Effector memory CD8-positive, alpha-beta T cell (primary cell): ENCODE measurements at regions not wholly inside any gene's neighbourhood (a gene's known extent, or its start where the extent isn't known, plus 50 kb on each side); places are given as distances from the start of the nearest gene placed in this dataset.

Experiments
- ATAC-seq: fragments of 150-1000 bp; cut with Tn5 transposase; replicated peaks from 2 replicates; pipeline ENCODE4 v1.10.0; 2021; ENCODE audit warnings: mild to moderate bottlenecking, moderate library complexity
- DNase-seq, 3 experiments: peaks; one replicate each; pipeline ENCODE4 v3.0.0; 2021
- H3K27ac Mint-ChIP-seq, 2 donors: one replicate each; pipeline ENCODE4 v1.8.0; 2022; ENCODE audit warnings: mild to moderate bottlenecking in 2 of 2, mixed read lengths in 2 of 2, moderate library complexity in 2 of 2
- H3K27me3 Mint-ChIP-seq, 2 donors: one replicate each; pipeline ENCODE4 v1.8.0; 2022; ENCODE audit warnings: mixed read lengths in 2 of 2
- H3K36me3 Mint-ChIP-seq: one replicate; pipeline ENCODE4 v1.8.0; 2022; ENCODE audit warnings: mild to moderate bottlenecking, moderate library complexity, mixed read lengths; ENCODE audit not compliant: insufficient read depth
- H3K4me1 Mint-ChIP-seq, 2 donors: one replicate each; pipeline ENCODE4 v1.8.0; 2022; ENCODE audit warnings: low read depth in 2 of 2, mixed read lengths in 2 of 2
- H3K4me3 Mint-ChIP-seq, 2 donors: one replicate each; pipeline ENCODE4 v1.8.0; 2022; ENCODE audit warnings: mild to moderate bottlenecking in 2 of 2, mixed read lengths in 2 of 2, moderate library complexity in 2 of 2
- H3K9me3 Mint-ChIP-seq, 2 donors: one replicate each; pipeline ENCODE4 v1.8.0; 2022; ENCODE audit warnings: mixed read lengths in 2 of 2

GRCh38 chr4:42824278-42824977, 68.1 kb upstream of the GRXCR1 start:
- no peaks in the 10 kb centered on the region for H3K36me3 Mint-ChIP-seq
- H3K9me3 Mint-ChIP-seq: no peaks in the 10 kb centered on the region
- H3K4me3 Mint-ChIP-seq: no peak overlapping the region
- no peak overlapping the region for H3K27ac Mint-ChIP-seq
- H3K27me3 Mint-ChIP-seq: peaks cover 4 to 14% of the 10 kb centered on the region in 2 donors
- H3K4me1 Mint-ChIP-seq: no peaks in the 10 kb centered on the region
- DNase-seq: no peak
- no peak for ATAC-seq

GRCh38 chr4:42821230-42821629, 71.3 kb upstream of the GRXCR1 start:
- Mint-ChIP-seq H3K4me3 (no peak overlapping the region), H3K27me3 (peaks cover 0 to 11% of the 10 kb centered on the region in 2 donors), H3K9me3 (no peaks in the 10 kb centered on the region), H3K36me3 (no peaks in the 10 kb centered on the region), H3K4me1 (no peaks in the 10 kb centered on the region), H3K27ac (no peak overlapping the region)
- no peak for DNase-seq
- ATAC-seq: no peak

- Mint-ChIP-seq H3K4me1 (no peaks in the 10 kb centered on the region), H3K9me3 (no peaks in the 10 kb centered on the region), H3K36me3 (no peaks in the 10 kb centered on the region), H3K27ac (no peak overlapping the region), H3K4me3 (no peak overlapping the region), H3K27me3 (peaks cover 0 to 11% of the 10 kb centered on the region in 2 donors)
- ATAC-seq: no peak
- DNase-seq: no peak
Observed at GRCh38 chr4:42819863-42820514, 72.5 kb upstream of the GRXCR1 start.

DNA sequence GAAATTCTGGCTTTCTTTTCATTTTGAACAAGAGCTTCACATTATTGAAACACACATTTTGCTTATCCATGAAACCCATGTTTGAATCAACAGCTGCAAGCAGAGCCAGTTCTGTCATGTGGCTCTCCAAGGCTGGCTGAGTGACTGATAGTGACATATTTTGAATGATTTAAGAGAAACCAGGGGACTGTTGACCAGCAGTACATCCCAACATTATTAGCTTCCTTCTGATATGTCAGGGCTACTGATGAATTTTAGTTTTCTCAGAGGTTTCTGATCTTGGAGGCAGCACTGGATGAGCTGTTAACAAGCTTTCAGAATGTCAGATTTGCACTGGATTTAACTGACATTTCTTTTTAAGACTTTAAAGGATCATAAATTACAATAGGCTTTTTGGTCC, 74.6 kb upstream of the GRXCR1 start:
- no peaks in the 10 kb centered on the region for H3K36me3 Mint-ChIP-seq
- no peaks in the 10 kb centered on the region for H3K4me1 Mint-ChIP-seq
- peaks cover 0 to 7% of the 10 kb centered on the region in 2 donors for H3K27me3 Mint-ChIP-seq
- no peaks in the 10 kb centered on the region for H3K9me3 Mint-ChIP-seq
- no peak overlapping the region for H3K27ac Mint-ChIP-seq
- no peak for DNase-seq
- no peak overlapping the region for H3K4me3 Mint-ChIP-seq
- no peak for ATAC-seq

DNA sequence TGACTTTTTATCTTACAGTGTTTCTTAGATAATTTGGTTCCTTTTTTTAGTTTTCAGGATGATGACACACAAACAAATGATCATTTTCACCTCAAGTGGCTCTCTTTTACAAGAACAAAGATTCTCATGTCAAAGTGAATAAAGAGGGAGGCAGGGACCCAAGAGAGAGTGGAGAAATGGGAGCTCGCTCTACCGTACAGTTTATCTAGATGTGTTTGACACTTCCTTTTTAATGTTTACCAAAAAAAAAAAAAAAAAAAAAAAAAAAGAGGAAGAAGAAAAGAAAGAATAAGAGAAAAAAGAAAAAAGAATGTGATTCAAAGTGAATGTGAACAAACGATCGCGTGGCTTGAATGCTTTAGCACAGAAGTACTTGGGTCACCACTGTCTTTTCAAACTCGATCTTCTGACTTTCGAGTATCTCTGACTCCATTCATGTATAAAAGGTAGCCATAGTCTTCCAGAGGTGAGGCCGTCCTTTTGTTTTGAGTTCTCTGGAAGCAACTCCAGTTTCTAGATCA, 75.6 kb upstream of the GRXCR1 start:
- no peak for DNase-seq
- peaks cover 0 to 7% of the 10 kb centered on the region in 2 donors for H3K27me3 Mint-ChIP-seq
- ATAC-seq: no peak

GRCh38 chr4:42816189-42816879, 76.2 kb upstream of the GRXCR1 start:
- peaks cover 3 to 10% of the 10 kb centered on the region in 2 donors for H3K27me3 Mint-ChIP-seq
- H3K36me3 Mint-ChIP-seq: no peaks in the 10 kb centered on the region
- H3K4me3 Mint-ChIP-seq: no peak overlapping the region
- no peak overlapping the region for H3K27ac Mint-ChIP-seq
- no peak for ATAC-seq
- no peaks in the 10 kb centered on the region for H3K4me1 Mint-ChIP-seq
- H3K9me3 Mint-ChIP-seq: no peaks in the 10 kb centered on the region
- no peak for DNase-seq

More for the DNA sequence above, 75.6 kb upstream of the GRXCR1 start:
- Mint-ChIP-seq H3K4me1 (no peaks in the 10 kb centered on the region), H3K9me3 (no peaks in the 10 kb centered on the region), H3K4me3 (no peak overlapping the region), H3K27ac (no peak overlapping the region), H3K36me3 (no peaks in the 10 kb centered on the region)

DNA sequence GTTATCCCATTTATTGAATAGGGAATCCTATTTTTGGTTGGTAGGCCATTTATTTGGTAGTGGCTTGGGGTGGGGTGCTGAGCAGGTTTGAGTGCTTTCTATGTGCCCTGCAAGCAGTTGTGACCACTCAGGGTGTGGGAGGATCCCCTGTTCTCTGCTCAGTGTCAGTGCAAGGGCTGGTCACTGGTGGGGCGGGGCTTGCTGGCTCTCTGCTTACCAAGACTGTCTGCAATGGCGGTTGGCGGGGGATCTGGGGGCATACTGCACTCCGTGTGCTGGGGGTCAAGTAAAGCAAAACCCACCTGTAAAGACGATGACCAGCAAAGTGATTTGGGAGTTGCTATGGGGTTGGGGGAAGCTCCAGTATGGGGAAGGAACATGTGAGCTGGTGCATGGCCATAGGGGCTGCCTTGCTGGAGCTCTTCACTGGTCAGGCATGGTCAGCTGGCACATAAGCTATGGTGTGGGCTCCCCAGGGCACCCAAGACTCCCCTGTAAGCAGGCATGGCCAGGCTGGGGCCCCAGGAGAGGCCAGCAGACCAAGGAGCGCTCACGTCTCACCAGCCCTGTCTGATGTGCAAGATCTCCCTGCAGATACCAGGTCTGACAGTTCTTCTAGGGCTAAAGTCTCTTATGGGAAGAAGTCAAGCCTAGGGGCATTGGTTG, 83.0 kb upstream of the GRXCR1 start:
- DNase-seq: no peak
- Mint-ChIP-seq H3K9me3 (no peaks in the 10 kb centered on the region), H3K27me3 (peaks cover 11 to 28% of the 10 kb centered on the region in 2 donors), H3K27ac (no peak overlapping the region), H3K36me3 (no peaks in the 10 kb centered on the region), H3K4me3 (no peak overlapping the region), H3K4me1 (no peaks in the 10 kb centered on the region)
- no peak for ATAC-seq

DNA sequence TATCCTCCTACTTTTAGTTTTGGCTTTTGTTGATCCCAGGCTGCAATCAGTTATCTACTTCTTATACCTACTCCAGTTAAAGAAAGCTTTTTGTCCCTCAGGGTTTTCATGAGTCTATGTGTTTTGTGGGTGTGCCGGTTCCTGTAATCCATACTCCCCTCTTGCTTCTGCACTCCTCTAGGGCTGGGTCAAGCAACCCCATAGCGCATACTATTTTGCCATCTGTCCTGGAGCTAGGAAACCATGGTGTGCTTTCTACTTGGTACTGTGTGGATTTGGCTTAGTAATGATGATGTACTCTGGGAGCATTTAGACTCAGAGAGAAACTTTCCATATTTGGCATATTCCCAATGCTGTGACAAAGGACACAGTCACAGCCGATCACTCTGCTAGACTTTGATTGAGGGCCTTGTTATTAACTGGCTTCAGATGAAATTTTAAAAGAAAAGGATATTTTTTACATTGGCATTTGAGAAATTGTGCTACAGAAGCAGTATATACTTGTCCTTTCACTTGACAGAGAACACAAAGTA, 86.1 kb upstream of the GRXCR1 start:
- ATAC-seq: no peak
- Mint-ChIP-seq H3K27ac (no peak overlapping the region), H3K27me3 (peaks cover 16 to 34% of the 10 kb centered on the region in 2 donors), H3K36me3 (no peaks in the 10 kb centered on the region), H3K4me1 (no peaks in the 10 kb centered on the region), H3K9me3 (peaks cover 0 to 10% of the 10 kb centered on the region in 2 donors), H3K4me3 (no peak overlapping the region)
- no peak for DNase-seq

GRCh38 chr4:42789041-42789567, 103.4 kb upstream of the GRXCR1 start:
- DNase-seq: no peak
- Mint-ChIP-seq H3K4me3 (no peak overlapping the region), H3K9me3 (peaks cover 0 to 1% of the 10 kb centered on the region in 2 donors), H3K4me1 (no peaks in the 10 kb centered on the region), H3K27ac (no peak overlapping the region), H3K27me3 (peaks cover 7 to 12% of the 10 kb centered on the region in 2 donors), H3K36me3 (no peaks in the 10 kb centered on the region)
- no peak for ATAC-seq

DNA sequence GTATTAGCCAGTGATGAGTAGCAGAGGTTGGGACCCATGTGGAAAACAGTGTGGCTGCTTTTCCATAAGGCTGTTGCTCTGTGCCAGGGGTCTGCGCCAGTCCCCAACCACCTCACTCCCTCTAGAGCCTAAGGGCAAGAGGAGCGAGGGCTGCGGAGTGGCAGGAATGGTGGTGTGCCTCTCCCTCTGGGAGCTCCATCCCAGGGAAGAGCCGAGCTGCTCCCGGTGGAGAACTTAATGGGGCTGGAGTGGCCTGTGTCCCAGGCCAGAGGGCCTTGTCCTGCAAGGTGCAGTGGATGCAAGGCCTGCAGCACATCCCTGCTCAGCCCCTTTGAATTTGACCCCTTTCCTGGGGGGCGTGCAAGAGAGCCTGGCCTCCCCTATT, 105.4 kb upstream of the GRXCR1 start:
- Mint-ChIP-seq H3K27ac (no peak overlapping the region), H3K27me3 (peaks cover 10 to 12% of the 10 kb centered on the region in 2 donors), H3K9me3 (peaks cover 0 to 1% of the 10 kb centered on the region in 2 donors), H3K36me3 (no peaks in the 10 kb centered on the region), H3K4me1 (no peaks in the 10 kb centered on the region), H3K4me3 (no peak overlapping the region)
- DNase-seq (no peak), ATAC-seq (no peak)

DNA sequence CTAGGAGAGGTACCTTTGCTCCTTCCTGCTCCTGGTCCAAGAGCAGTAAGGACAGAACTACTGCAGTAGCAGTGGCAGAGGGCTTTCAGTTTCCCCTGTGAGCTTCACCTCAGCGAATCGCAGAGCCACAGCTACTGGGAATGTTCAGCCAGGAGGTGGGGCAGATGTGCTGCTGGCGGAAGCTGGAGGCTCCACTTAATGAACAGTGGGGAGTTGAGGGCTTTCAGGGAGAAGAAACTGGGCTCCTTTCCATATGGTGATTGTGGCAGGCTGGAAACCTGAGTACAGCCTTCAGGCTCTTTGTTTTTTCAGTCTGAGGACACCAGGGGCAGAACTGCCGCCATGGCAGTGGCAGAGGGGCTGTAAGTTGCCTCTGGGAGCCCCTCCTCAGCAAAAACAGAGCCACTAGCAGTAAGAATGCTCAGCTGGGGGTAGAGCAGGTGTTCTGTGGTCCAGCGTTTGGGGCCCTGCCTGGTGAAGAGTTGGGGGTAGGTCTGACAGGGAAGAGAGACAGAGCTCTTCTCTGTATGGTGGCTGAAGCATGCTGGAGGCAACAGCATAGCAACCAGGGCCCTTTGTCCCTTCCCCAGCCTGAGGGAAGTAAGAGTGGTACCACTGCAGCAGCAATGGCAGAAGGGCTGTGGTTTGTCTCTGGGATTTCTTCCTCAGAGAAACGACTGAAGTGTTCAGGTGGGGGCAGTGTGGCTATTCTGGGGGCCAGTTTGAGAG, 106.0 kb upstream of the GRXCR1 start:
- ATAC-seq: no peak
- no peaks in the 10 kb centered on the region for H3K36me3 Mint-ChIP-seq
- no peak for DNase-seq
- peaks cover 0 to 1% of the 10 kb centered on the region in 2 donors for H3K9me3 Mint-ChIP-seq
- no peaks in the 10 kb centered on the region for H3K4me1 Mint-ChIP-seq
- peaks cover 10 to 12% of the 10 kb centered on the region in 2 donors for H3K27me3 Mint-ChIP-seq
- H3K27ac Mint-ChIP-seq: no peak overlapping the region
- no peak overlapping the region for H3K4me3 Mint-ChIP-seq

DNA sequence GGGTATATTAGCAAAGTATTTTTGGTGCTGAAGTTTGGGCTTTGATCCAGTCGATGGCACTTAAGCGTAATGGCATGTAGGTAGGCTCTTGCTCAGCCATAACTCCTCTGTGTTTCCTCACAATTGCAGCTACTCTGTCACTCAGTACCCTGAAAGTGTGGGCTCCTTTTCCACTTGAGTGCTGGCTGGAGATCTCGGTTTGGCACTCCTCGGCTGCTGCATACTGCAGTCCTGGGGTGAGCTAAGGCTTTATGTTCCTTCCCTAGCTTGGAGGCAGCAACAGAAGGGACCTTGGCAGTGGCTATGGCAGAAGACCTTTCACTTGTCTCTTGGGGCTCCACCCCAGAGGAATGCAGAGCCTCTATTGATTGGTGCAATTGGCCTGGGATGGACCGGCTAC, 106.7 kb upstream of the GRXCR1 start:
- Mint-ChIP-seq H3K27me3 (peaks cover 10 to 12% of the 10 kb centered on the region in 2 donors), H3K27ac (no peak overlapping the region), H3K9me3 (peaks cover 0 to 1% of the 10 kb centered on the region in 2 donors), H3K4me1 (no peaks in the 10 kb centered on the region), H3K4me3 (no peak overlapping the region), H3K36me3 (no peaks in the 10 kb centered on the region)
- DNase-seq: no peak
- ATAC-seq: no peak
